ENCODE measurements at regions not wholly inside any gene's neighbourhood (a gene's known extent, or its start where the extent isn't known, plus 50 kb on each side); places are given as distances from the start of the nearest gene placed in this dataset.

DNA sequence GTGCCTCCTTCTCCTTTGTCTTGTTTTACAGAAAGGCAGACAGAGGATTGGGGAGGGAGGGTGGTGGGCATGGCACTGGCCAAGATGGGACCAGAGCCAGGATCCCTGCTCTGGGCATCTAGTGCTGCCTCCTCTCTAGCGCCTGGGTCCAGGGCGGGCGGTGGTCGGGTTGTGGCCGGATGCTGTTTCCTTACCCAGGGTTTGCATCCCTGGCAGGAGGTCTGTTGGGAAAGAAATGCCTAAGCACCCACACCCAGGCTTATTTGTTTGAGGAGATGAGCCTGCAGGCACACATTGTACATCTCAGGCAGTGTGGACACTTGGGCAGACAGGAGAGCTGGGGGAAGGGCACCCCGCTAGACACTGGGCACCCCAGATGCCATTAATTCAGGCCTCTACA is 102.3 kb upstream of the PCBD1 start:
- no peaks in the 10 kb centered on the region for H3K36me3 Mint-ChIP-seq
- TF ChIP-seq EZH2phosphoT487 (IDR thresholded peaks at IDR 0.05) (no peak), EZH2 (IDR thresholded peaks at IDR 0.05) (no peak)
- TF ChIP-seq, protein P1, sequence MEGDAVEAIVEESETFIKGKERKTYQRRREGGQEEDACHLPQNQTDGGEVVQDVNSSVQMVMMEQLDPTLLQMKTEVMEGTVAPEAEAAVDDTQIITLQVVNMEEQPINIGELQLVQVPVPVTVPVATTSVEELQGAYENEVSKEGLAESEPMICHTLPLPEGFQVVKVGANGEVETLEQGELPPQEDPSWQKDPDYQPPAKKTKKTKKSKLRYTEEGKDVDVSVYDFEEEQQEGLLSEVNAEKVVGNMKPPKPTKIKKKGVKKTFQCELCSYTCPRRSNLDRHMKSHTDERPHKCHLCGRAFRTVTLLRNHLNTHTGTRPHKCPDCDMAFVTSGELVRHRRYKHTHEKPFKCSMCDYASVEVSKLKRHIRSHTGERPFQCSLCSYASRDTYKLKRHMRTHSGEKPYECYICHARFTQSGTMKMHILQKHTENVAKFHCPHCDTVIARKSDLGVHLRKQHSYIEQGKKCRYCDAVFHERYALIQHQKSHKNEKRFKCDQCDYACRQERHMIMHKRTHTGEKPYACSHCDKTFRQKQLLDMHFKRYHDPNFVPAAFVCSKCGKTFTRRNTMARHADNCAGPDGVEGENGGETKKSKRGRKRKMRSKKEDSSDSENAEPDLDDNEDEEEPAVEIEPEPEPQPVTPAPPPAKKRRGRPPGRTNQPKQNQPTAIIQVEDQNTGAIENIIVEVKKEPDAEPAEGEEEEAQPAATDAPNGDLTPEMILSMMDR (IDR thresholded peaks at IDR 0.05) = no peak
- H3K9me3 Mint-ChIP-seq = no peaks in the 10 kb centered on the region
- H3K4me2 ChIP-seq = no peak overlapping the region
- no peak overlapping the region for H3K4me3 Mint-ChIP-seq
- H3K27ac ChIP-seq = no peak overlapping the region
- H3F3A ChIP-seq (ENCODE audit: low read depth) = no peaks in the 10 kb centered on the region
- H3K27me3 Mint-ChIP-seq (ENCODE audit: insufficient read depth, low read depth) = no peaks in the 10 kb centered on the region
- DNase-seq (ENCODE audit: low spot score) = no peak
- H3K36me3 ChIP-seq = no peaks in the 10 kb centered on the region
- H2AFZ ChIP-seq (replicated peaks) = no peak overlapping the region
- H3K79me2 ChIP-seq (ENCODE audit: low read depth) = no peaks in the 10 kb centered on the region
- H3K9me3 ChIP-seq (ENCODE audit: low read depth) = no peaks in the 10 kb centered on the region
- H3K4me1 ChIP-seq = no peaks in the 10 kb centered on the region
- H3K9ac ChIP-seq = no peak overlapping the region
- peaks cover 17% of the 10 kb centered on the region for H3K4me1 Mint-ChIP-seq
- H3K27ac Mint-ChIP-seq = no peak overlapping the region
- H4K20me1 ChIP-seq (ENCODE audit: low read depth) = no peaks in the 10 kb centered on the region
- H3K27me3 ChIP-seq = no peaks in the 10 kb centered on the region
- H3K4me3 ChIP-seq = no peak overlapping the region

DNA sequence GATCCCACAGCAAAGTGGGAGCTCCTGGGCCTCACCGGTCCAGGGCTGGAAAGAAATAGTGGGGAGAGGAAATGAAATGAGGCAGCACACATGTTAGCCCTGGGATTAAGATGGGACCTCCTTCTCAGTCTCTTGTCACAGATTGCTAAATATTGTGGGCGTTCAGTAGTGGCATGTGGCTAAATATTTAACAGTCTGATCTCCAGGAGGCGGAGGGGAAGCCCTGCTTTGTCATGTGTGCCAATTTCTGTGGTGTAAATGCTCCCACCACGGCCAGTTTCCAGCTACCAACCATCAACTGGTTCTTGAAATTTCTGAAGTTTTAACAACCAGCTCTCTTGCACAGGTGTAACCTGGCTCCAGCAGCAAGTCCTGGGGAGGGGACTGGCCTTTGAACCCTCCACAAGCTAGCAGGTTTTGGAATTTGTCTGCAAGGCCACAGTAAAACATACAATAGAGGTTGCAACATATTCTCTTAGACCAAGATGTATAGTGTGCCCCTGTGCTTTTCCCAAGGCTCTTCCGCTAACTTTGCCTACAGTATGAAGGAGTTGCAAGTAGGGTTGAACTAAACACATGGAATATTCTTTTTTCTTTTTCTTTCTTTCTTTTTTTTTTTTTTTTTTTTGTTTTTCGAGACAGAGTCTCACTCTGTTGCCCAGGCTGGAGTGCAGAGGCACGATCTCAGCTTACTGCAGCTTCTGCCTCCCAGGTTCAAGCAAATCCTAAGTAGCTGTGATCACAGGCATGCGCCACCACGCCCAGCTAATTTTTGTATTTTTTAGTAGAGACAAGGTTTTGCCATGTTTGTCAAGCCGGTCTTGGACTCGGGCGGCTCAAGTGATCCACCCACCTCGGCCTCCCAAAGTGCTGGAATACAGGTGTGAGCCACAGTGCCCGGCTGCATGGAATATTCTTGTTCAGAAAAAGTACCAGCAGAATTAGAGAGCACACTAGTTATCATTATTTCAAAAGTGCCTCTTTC is 103.1 kb upstream of the PCBD1 start:
- no peaks in the 10 kb centered on the region for H3K4me1 ChIP-seq
- TF ChIP-seq, protein P1 (IDR thresholded peaks at IDR 0.05) = no peak
- no peak for TF ChIP-seq EZH2 (IDR thresholded peaks at IDR 0.05)
- TF ChIP-seq EZH2phosphoT487 (IDR thresholded peaks at IDR 0.05) = no peak
- no peak for DNase-seq (ENCODE audit: low spot score)
- H3K9me3 ChIP-seq (ENCODE audit: low read depth) = no peaks in the 10 kb centered on the region
- H3K4me3 ChIP-seq = no peak overlapping the region
- H3K36me3 ChIP-seq = no peaks in the 10 kb centered on the region
- no peaks in the 10 kb centered on the region for H3K27me3 Mint-ChIP-seq (ENCODE audit: insufficient read depth, low read depth)
- H3K27me3 ChIP-seq = no peaks in the 10 kb centered on the region
- H3K79me2 ChIP-seq (ENCODE audit: low read depth) = no peaks in the 10 kb centered on the region
- H3K27ac Mint-ChIP-seq = no peak overlapping the region
- H3F3A ChIP-seq (ENCODE audit: low read depth) = no peaks in the 10 kb centered on the region
- H3K4me2 ChIP-seq = no peak overlapping the region
- H3K9me3 Mint-ChIP-seq = no peaks in the 10 kb centered on the region
- H3K4me3 Mint-ChIP-seq = no peak overlapping the region
- H3K9ac ChIP-seq = no peak overlapping the region
- peaks cover 17% of the 10 kb centered on the region for H3K4me1 Mint-ChIP-seq
- no peaks in the 10 kb centered on the region for H3K36me3 Mint-ChIP-seq
- H2AFZ ChIP-seq (replicated peaks) = no peak overlapping the region
- no peaks in the 10 kb centered on the region for H4K20me1 ChIP-seq (ENCODE audit: low read depth)
- H3K27ac ChIP-seq = no peak overlapping the region

DNA sequence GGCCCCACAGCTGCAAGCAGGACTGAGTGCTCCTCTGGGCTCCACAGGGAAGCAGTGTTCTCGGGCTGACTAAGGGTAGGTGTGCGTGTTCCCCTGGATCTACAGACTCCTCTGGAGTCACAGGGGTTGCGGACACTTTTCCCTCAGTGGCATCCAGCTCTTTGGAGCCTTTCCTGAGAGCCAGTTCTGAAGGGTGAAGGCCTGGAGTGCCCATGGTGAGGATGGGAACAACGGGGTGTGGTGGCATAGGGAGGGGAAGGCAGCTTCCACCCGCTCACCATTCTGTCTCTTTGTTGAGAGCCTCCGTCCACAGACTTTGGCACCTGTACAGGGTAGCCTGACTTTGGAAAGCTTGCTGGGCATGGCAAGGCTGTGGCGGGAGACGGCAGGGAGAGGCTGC is 104.1 kb upstream of the PCBD1 start:
- DNase-seq (ENCODE audit: low spot score) = no peak
- no peak overlapping the region for H2AFZ ChIP-seq (replicated peaks)
- no peaks in the 10 kb centered on the region for H3K27me3 ChIP-seq
- H3K4me2 ChIP-seq = no peak overlapping the region
- no peaks in the 10 kb centered on the region for H3K36me3 ChIP-seq
- no peaks in the 10 kb centered on the region for H3K4me1 ChIP-seq
- Mint-ChIP-seq H3K27me3 (ENCODE audit: insufficient read depth, low read depth) (no peaks in the 10 kb centered on the region), H3K27ac (no peak overlapping the region), H3K4me3 (no peak overlapping the region), H3K36me3 (no peaks in the 10 kb centered on the region), H3K9me3 (no peaks in the 10 kb centered on the region), H3K4me1 (peaks cover 15% of the 10 kb centered on the region)
- H3K9me3 ChIP-seq (ENCODE audit: low read depth) = no peaks in the 10 kb centered on the region
- no peak overlapping the region for H3K27ac ChIP-seq
- no peaks in the 10 kb centered on the region for H3F3A ChIP-seq (ENCODE audit: low read depth)
- TF ChIP-seq, protein P1 (IDR thresholded peaks at IDR 0.05) = no peak
- TF ChIP-seq EZH2phosphoT487 (IDR thresholded peaks at IDR 0.05) = no peak
- no peak for TF ChIP-seq EZH2 (IDR thresholded peaks at IDR 0.05)
- H3K9ac ChIP-seq = no peak overlapping the region
- H4K20me1 ChIP-seq (ENCODE audit: low read depth) = no peaks in the 10 kb centered on the region
- no peak overlapping the region for H3K4me3 ChIP-seq
- H3K79me2 ChIP-seq (ENCODE audit: low read depth) = no peaks in the 10 kb centered on the region

All from neural progenitor cell (in vitro differentiated cells).